Osteocyte (in vitro differentiated cells): ENCODE measurements at regions not wholly inside any gene's neighbourhood (a gene's known extent, or its start where the extent isn't known, plus 50 kb on each side); places are given as distances from the start of the nearest gene placed in this dataset.

Experiments
- DNase-seq: peaks from one replicate; pipeline ENCODE4 v3.0.0; 2021; ENCODE audit warnings: mixed read lengths; ENCODE audit not compliant: unreplicated experiment; ENCODE audit errors: extremely low spot score
- H3K27ac Mint-ChIP-seq: one replicate; pipeline ENCODE4 v1.8.0; 2021; ENCODE audit warnings: mild to moderate bottlenecking, mixed read lengths; ENCODE audit not compliant: unreplicated experiment
- H3K27me3 Mint-ChIP-seq: one replicate; pipeline ENCODE4 v1.8.0; 2021; ENCODE audit warnings: mixed read lengths; ENCODE audit not compliant: unreplicated experiment
- H3K36me3 Mint-ChIP-seq: one replicate; pipeline ENCODE4 v1.8.0; 2021; ENCODE audit warnings: mixed read lengths; ENCODE audit not compliant: unreplicated experiment
- H3K4me1 Mint-ChIP-seq: one replicate; pipeline ENCODE4 v1.8.0; 2021; ENCODE audit warnings: mixed read lengths; ENCODE audit not compliant: unreplicated experiment
- H3K4me3 Mint-ChIP-seq: one replicate; pipeline ENCODE4 v1.8.0; 2021; ENCODE audit warnings: mild to moderate bottlenecking, moderate library complexity, mixed read lengths; ENCODE audit not compliant: unreplicated experiment
- H3K9me3 Mint-ChIP-seq: one replicate; pipeline ENCODE4 v1.8.0; 2021; ENCODE audit warnings: mixed read lengths; ENCODE audit not compliant: unreplicated experiment
- TF ChIP-seq, protein P1 (sequence below): fragments of 200-600 bp; sonication (generic); IDR thresholded peaks from 2 replicates; pipeline ENCODE4 v1.5.0; 2021; ENCODE audit warnings: antibody characterized with exemption, mild to moderate bottlenecking, moderate library complexity

DNA sequence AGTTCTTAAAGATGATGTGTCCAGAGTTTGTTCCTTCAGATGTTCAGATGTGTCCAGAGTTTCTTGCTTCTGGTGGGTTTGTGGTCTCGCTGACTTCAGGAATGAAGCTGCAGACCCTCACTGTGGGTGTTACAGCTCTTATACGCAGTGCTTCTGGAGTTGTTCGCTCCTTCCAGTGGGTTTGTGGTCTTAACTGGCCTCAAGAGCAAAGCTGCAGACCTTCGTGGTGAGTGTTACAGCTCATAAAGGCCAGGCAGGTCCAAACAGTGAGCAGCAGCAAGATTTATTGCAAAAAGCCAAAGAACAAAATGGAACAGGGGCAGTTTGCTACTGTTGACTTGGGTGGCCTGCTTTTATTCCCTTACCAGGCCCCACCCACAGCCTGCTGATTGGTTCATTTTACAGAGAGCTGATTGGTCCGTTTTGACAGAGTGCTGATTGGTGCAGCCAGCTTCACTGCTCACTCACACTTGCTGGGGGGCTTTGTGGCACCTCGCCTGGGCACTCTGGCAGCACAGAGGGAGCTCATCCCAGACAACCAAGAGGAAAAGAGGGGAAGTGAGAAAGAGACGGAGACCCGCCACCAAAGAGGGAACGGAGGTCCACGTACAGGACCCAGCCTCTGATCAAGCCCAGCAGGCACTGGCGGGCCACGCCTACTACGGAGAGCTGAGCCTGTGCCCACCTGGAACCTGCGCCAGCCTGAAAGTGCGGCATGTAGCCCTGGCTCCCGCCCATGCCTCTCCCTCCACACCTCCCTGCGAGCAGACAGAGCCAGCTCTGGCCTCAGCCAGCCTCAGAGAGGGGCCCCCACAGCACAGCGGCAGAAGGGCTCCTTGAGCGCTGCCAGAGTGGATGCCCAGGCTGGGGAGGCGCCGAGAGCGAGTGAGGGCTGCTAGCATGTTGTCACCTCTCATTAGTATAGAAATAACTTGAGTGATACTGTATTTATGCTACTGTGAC lies 55.8 kb upstream of the SEMA3C start:
- TF ChIP-seq, protein P1, sequence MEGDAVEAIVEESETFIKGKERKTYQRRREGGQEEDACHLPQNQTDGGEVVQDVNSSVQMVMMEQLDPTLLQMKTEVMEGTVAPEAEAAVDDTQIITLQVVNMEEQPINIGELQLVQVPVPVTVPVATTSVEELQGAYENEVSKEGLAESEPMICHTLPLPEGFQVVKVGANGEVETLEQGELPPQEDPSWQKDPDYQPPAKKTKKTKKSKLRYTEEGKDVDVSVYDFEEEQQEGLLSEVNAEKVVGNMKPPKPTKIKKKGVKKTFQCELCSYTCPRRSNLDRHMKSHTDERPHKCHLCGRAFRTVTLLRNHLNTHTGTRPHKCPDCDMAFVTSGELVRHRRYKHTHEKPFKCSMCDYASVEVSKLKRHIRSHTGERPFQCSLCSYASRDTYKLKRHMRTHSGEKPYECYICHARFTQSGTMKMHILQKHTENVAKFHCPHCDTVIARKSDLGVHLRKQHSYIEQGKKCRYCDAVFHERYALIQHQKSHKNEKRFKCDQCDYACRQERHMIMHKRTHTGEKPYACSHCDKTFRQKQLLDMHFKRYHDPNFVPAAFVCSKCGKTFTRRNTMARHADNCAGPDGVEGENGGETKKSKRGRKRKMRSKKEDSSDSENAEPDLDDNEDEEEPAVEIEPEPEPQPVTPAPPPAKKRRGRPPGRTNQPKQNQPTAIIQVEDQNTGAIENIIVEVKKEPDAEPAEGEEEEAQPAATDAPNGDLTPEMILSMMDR, result no peak
- DNase-seq, result no peak
- H3K27me3 Mint-ChIP-seq, result no peaks in the 10 kb centered on the region
- H3K27ac Mint-ChIP-seq, result no peak overlapping the region
- no peaks in the 10 kb centered on the region for H3K36me3 Mint-ChIP-seq
- H3K9me3 Mint-ChIP-seq, result peaks cover 13% of the 10 kb centered on the region
- no peak overlapping the region for H3K4me3 Mint-ChIP-seq
- H3K4me1 Mint-ChIP-seq, result no peaks in the 10 kb centered on the region

GRCh38 chr7:80971225-80971624 lies 52.4 kb upstream of the SEMA3C start:
- no peaks in the 10 kb centered on the region for H3K27me3 Mint-ChIP-seq
- DNase-seq, result no peak
- no peak overlapping the region for H3K4me3 Mint-ChIP-seq
- no peaks in the 10 kb centered on the region for H3K4me1 Mint-ChIP-seq
- TF ChIP-seq, protein P1, result no peak
- no peak overlapping the region for H3K27ac Mint-ChIP-seq
- no peaks in the 10 kb centered on the region for H3K36me3 Mint-ChIP-seq
- H3K9me3 Mint-ChIP-seq, result peaks cover 8% of the 10 kb centered on the region
